A673 (cell line): ENCODE measurements at regions not wholly inside any gene's neighbourhood (a gene's known extent, or its start where the extent isn't known, plus 50 kb on each side); places are given as distances from the start of the nearest gene placed in this dataset.
"Not testable (repeated sequence)": the region's sequence is repeated elsewhere in the genome, so short reads cannot be mapped to it uniquely, and the experiment has no call there.

ENCODE experiments used
- BruUV-seq: library from RNA; stranded (reverse); fragments of 400-500 nt; replicated peaks from 2 replicates; lab custom pipeline; 2021; lab: Mats Ljungman, UMichigan
- CTCF ChIA-PET: fragments of 300-600 bp; sonication (Branson Sonifier 250); formaldehyde crosslinking; loops from one replicate; lab custom pipeline; 2022; ENCODE audit warnings: antibody characterized with exemption; lab: Charles Lee
- POLR2A ChIA-PET: fragments of 300-600 bp; sonication (Branson Sonifier 250); formaldehyde crosslinking; loops from one replicate; lab custom pipeline; 2022; ENCODE audit warnings: antibody characterized with exemption; ENCODE audit not compliant: low non-redundant PET; lab: Charles Lee
- DNase-seq: peaks from one replicate; pipeline ENCODE4 v3.0.0-alpha.2; 2015; ENCODE audit warnings: low spot score
- H3K27ac ChIP-seq: fragments of 200-600 bp; sonication (generic); 2 replicates; pipeline ENCODE4 v1.5.1; 2016; ENCODE audit warnings: mixed run types, low read depth, mild to moderate bottlenecking, mixed read lengths, antibody characterized with exemption, low read length; ENCODE audit not compliant: poor library complexity, severe bottlenecking
- H3K27me3 ChIP-seq: fragments of 200-600 bp; sonication (generic); replicated peaks from 2 replicates; pipeline ENCODE4 v1.6.1; 2017; ENCODE audit warnings: mixed run types, low read depth, mild to moderate bottlenecking, mixed read lengths, antibody characterized with exemption, low read length; ENCODE audit not compliant: insufficient read depth, poor library complexity
- H3K36me3 ChIP-seq: fragments of 200-600 bp; sonication (generic); 2 replicates; pipeline ENCODE4 v1.6.1; 2016; ENCODE audit warnings: mixed run types, mild to moderate bottlenecking, mixed read lengths, antibody characterized with exemption, low read length; ENCODE audit not compliant: insufficient read depth, poor library complexity, severe bottlenecking
- H3K4me1 ChIP-seq: fragments of 200-600 bp; sonication (generic); 2 replicates; pipeline ENCODE4 v1.6.1; 2017; ENCODE audit warnings: mixed run types, mild to moderate bottlenecking, mixed read lengths, antibody characterized with exemption, low read length; ENCODE audit not compliant: insufficient read depth, poor library complexity, severe bottlenecking
- H3K4me3 ChIP-seq: fragments of 200-600 bp; sonication (generic); 2 replicates; pipeline ENCODE4 v1.5.1; 2016; ENCODE audit warnings: low read depth, mixed run types, mild to moderate bottlenecking, mixed read lengths, low read length; ENCODE audit not compliant: poor library complexity, severe bottlenecking
- H3K9me3 ChIP-seq: fragments of 200-600 bp; sonication (generic); 2 replicates; pipeline ENCODE4 v1.6.1; 2016; ENCODE audit warnings: mixed run types, low read depth, mild to moderate bottlenecking, mixed read lengths, antibody characterized with exemption, low read length; ENCODE audit not compliant: poor library complexity, severe bottlenecking
- CTCF ChIP-seq: fragments of 300-800, 200-600 bp; sonication (generic); conservative IDR thresholded peaks from 2 replicates; pipeline ENCODE4 v1.5.1; 2017; ENCODE audit warnings: low read depth, mild to moderate bottlenecking, antibody characterized with exemption, low read length, moderate library complexity, mixed read lengths
- EZH2 ChIP-seq: fragments of 200-600 bp; sonication (generic); IDR thresholded peaks from 2 replicates; pipeline ENCODE4 v1.6.1; 2017; ENCODE audit warnings: borderline replicate concordance, low read depth, mild to moderate bottlenecking, mixed read lengths, antibody characterized with exemption, low read length; ENCODE audit not compliant: poor library complexity, severe bottlenecking
- intact Hi-C: fragments of 100-400 bp; cut with micrococcal nuclease; formaldehyde crosslinking; loops from one replicate; pipeline ENCODE4 v1.10.0; 2022; ENCODE audit not compliant: unreplicated experiment

- no peaks in the 10 kb centered on the region for H3K27me3 ChIP-seq
- intact Hi-C loops, result no loop called here
- no peak for TF ChIP-seq CTCF
- TF ChIP-seq EZH2, result no peak
- no peak overlapping the region for H3K4me3 ChIP-seq
- no TSS peak for BruUV-seq
- CTCF ChIA-PET, result no interaction called here
- peaks cover 15% of the 10 kb centered on the region for H3K9me3 ChIP-seq
- H3K4me1 ChIP-seq, result no peaks in the 10 kb centered on the region
- DNase-seq, result no peak
- no peaks in the 10 kb centered on the region for H3K36me3 ChIP-seq
- POLR2A ChIA-PET, result no interaction called here
- no peak overlapping the region for H3K27ac ChIP-seq
Observed at GRCh38 chr11:38524945-38525344, 1926.9 kb upstream of the RAG2 start.

DNA sequence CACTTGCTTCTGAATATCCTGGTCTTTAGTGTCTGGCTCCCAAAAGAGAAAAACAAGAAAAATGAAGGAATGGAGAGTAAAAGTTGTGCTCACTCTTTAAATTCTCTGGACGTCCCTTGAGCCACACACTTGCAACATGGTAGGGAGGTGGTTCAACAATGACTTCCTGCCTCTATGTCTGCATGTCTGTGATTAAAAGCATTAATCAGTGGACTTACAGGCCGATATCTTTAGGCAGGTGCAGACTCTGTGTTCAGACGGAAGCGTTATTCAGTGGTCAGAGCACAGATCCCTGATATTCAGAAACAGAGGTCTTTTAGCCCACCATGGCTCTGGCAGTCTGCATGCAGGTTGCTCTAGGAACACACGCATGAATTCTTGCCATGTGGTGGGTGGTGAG is 1920.0 kb upstream of the RAG2 start:
- no peaks in the 10 kb centered on the region for H3K4me1 ChIP-seq
- TF ChIP-seq CTCF, result no peak
- H3K27me3 ChIP-seq, result no peaks in the 10 kb centered on the region
- intact Hi-C loops, result no loop called here
- DNase-seq, result no peak
- ChIA-PET CTCF (no interaction called here), POLR2A (no interaction called here)
- H3K27ac ChIP-seq, result no peak overlapping the region
- H3K36me3 ChIP-seq, result no peaks in the 10 kb centered on the region
- H3K9me3 ChIP-seq, result no peaks in the 10 kb centered on the region
- BruUV-seq, result no TSS peak
- H3K4me3 ChIP-seq, result no peak overlapping the region

GRCh38 chr11:38512830-38513229 is 1914.8 kb upstream of the RAG2 start:
- BruUV-seq, H3K4me1 ChIP-seq, H3K36me3 ChIP-seq, H3K4me3 ChIP-seq, POLR2A ChIA-PET, CTCF ChIA-PET, H3K27me3 ChIP-seq, intact Hi-C loops, DNase-seq, H3K27ac ChIP-seq, H3K9me3 ChIP-seq: not testable (repeated sequence)

- Histone ChIP-seq H3K9me3 (no peaks in the 10 kb centered on the region), H3K27ac (no peak overlapping the region), H3K4me1 (no peaks in the 10 kb centered on the region), H3K36me3 (no peaks in the 10 kb centered on the region), H3K27me3 (no peaks in the 10 kb centered on the region), H3K4me3 (no peak overlapping the region)
- TF ChIP-seq CTCF (no peak), EZH2 (no peak)
- POLR2A ChIA-PET, result interaction anchor here (0.6 kb wide), 1 partner anchor 35 kb away, joined by 5 read pairs; no protein-coding TSS in a partner anchor
- no TSS peak for BruUV-seq
- CTCF ChIA-PET, result no interaction called here
- intact Hi-C loops, result no loop called here
- DNase-seq, result peak; percentile 59
Observed at GRCh38 chr11:38510041-38510440, 1912.0 kb upstream of the RAG2 start.
